ENCODE measurements at regions not wholly inside any gene's neighbourhood (a gene's known extent, or its start where the extent isn't known, plus 50 kb on each side); places are given as distances from the start of the nearest gene placed in this dataset.

- DNase-seq, result no peak
These were observed 133.2 kb upstream of the JAG1 start for GRCh38 chr20:10807013-10807412.

DNA sequence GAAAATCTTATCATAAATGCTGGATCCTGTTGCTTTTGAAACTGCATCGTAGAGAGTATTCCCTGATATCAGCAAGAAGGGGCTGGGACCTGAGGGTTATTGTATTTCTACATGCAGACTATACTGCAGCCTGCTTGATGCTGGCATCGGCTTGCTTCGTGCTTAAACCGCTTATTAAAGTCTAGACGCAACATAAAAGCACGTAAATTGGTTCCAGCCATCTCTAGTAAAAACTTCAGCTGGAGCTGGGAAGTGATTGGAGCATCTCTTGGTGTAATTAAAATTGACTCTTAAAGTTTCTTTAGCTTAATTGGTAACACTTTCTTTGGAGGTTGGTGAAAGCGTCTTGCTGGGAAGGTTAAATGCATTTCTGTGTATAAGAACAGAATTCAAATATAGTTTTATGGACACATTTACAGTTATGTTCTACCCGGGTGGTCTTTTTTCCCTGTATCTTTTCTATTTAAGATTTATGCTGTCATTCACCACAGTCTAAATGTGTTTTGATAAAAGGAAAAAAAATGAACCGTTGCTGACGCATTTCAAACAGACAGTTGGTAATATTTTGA is 139.0 kb upstream of the JAG1 start:
- no peak for DNase-seq

- no peak for DNase-seq
These were observed 149.8 kb upstream of the JAG1 start for GRCh38 chr20:10823585-10823984.

GRCh38 chr20:10824750-10825500 is 151.1 kb upstream of the JAG1 start:
- DNase-seq, result no peak

DNA sequence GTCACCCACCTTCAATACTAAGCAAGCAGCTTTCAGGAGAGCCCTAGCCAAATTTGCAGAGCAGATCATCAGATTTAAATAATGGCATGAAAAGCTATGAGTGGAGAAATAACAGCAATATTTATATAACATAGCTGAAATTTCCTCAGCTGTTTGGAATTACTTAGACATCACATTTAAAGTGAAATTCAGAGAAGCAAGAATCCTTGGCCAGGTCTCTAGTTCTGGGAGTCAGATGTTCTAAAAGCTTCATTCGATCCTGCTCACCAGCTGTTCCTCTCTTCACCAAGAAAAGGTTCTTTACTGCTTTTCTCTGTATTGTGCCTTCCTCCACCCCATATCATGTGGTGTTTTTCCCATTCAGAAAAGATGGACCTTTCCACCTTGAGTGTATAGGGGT is 152.3 kb upstream of the JAG1 start:
- DNase-seq, result no peak

GRCh38 chr20:10828180-10828579 is 154.4 kb upstream of the JAG1 start:
- DNase-seq, result no peak

DNA sequence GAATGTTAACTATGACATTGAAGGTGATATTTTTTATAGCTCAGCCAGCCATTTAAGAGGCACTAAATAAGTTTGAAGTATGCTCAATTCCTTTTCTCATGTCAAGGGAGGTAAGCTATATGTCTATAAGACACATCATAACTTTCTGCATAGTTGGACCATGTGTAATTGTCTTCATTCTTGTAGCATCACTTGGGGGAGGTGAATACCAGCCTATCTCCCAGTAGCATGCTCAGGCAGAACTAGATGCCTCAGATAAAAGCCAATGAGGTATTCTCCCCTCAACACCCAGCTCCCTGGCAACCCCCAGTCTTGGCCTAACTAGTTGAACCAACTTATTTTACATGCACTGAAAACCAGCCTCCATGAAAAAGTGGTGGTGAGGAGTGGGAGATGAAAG is 158.3 kb upstream of the JAG1 start:
- no peak for DNase-seq

DNA sequence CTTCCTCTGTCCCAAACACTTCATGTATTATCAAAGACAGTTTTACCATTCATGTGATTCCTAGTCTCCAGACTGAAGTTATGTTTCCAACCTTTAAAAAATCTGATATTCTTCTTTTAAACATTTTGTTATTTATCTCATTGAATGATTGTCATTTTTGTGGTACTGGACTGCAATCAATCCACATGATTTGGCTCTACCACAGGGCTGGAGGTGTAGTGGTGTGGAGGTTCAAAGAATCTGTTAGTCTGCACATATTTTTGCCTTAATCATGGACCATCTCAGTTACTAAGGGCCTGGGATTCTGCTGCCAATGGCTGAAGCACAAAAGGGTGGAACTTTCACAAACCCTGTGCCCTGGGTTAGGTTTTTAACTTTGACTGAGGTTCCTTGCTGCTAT is 164.1 kb upstream of the JAG1 start:
- DNase-seq, result no peak

GRCh38 chr20:10842116-10842515 is 168.3 kb upstream of the JAG1 start:
- DNase-seq, result no peak

GRCh38 chr20:10843146-10843711 is 169.4 kb upstream of the JAG1 start:
- DNase-seq, result no peak

GRCh38 chr20:10846766-10847165 is 173.0 kb upstream of the JAG1 start:
- DNase-seq, result no peak

DNA sequence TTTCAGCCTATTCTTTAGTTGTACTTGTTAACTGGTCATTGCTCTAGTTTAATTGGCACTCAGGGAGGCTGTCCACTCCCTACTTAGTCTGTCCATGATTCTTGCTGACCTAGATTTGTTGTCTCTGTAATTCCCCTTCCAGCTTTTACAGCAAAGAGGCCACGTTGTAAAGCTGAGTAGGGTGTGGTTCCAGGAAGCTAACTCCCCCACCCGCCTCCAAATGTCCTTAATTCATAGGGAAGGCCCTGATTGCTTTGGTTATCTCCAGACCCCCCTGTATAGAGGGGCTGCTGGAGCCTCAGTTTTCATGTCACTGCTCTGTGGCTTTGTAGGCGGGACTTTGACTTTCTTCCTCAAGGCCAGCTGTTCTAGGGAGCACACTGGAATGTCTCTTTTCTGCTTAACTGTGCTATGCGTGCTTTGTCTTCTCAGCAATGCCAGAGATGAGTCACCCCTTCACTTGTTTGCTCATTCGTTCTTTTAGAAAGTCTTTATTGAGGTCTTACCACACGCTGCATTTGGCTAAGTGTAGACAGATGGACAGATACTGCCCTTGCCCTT is 175.1 kb upstream of the JAG1 start:
- DNase-seq, result no peak

DNA sequence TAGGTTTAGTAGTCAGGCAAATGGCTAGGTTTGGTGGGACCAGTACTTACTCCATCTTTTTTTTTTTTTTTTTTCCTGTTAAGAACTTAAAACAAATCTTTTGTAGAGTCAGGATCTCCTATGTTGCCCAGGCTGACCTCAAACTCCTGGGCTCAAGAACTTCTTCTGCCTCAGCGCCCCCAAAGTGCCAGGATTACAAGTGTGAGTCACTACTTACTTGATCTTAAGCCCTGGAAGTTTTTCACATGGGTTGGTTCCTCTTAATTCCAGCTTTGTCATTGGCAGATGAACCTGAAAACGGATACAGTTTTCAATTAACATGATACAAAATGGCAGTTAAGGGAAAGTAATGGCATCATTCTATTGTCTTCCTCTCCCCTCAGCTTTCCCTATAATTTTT is 179.4 kb upstream of the JAG1 start:
- no peak for DNase-seq

DNA sequence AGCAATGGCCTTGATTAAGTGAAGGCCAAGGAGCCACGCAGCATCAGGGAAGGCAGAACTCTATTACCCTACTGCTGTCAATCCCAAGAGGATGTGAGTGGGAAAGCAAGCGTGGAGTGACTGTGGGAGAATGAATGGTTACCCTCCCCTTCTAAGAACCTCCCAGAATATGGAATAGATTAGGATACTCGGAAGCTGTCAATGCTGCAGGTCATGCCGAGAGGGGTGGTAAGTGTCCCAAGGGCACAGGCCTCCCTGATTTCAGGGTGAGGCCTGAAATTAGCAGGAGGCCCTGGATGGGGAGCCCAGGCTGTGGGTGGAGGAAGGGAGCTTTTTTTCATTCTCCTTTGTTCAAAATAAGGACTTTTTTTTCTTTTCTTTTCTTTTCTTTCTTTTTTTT is 179.9 kb upstream of the JAG1 start:
- DNase-seq, result no peak

DNA sequence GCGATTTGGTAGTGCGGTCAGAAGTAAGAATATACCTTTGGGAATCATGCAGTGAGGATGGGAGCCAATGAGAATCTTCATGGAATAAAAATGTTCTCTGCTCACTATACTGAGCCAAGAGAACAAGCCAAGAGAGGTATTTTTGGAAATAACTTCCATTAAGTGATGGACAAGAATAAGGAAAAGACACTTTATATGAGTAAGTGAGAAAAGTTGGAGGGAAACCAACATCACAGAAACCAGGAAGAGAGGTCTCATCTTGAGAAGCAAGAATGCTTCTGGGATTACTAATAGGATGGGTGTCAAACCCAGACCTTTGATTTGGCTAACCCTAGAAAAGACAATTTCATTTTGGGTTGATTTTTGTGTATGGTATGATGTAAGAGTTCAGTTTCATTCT is 181.2 kb upstream of the JAG1 start:
- no peak for DNase-seq

DNA sequence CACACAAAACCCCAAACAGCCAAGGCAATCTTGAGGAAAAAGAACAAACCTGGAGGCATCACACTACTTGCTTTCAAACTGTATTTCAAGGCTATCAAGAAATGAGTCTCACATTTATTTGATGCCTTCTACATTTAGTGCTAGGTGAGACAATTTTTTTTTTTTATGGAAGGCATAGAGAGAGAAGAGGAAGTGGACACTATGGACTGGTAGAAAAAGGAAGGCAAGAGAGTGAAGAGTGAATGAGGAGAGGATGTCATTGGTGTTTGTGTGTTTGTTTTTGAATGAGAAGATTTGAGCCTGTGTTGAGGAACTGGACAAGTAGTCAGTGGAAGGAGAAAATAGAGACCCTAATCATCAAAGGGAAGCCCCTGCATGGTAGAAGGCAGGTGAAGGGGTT is 182.0 kb upstream of the JAG1 start:
- DNase-seq, result no peak

- DNase-seq, result no peak
These were observed 182.6 kb upstream of the JAG1 start for GRCh38 chr20:10856237-10857015.

- no peak for DNase-seq
These were observed 183.7 kb upstream of the JAG1 start for GRCh38 chr20:10857352-10858070.

DNA sequence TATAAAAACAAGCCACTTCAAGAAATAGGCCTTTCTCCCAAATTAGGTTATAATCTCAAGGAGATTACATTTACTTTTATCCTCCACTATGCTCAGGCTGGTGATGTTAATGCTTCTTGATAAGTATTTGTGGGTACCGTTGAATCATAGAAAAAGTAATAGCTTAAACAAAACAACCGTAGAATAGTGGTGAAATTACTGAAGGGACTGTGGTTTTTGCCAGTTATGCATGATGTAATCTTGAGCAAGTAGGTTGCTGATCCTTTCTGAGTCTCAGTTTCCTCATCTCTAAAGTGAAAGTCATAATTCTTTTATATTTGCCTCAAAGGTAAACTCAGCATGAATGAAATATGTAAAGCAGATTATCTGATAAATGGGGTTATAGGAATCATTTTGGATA is 187.3 kb upstream of the JAG1 start:
- no peak for DNase-seq

DNA sequence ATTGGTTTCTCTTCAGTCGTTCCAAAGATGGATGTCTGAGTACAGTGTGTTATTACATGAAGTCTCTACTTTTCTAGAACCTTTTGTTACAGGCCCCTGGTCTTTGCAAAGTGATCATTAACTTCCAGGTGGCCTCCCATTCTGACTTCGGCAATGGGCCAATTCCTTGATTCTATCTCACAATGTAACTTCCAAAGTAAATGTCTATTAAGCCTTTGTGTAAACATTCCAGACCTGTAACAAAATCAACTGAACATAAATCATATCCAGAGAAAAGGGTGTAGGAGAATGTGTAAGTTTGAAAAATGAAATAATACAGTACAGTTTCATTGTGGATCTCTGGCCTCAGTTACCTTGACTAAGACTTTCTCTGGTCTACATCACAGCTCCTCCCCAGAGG is 187.8 kb upstream of the JAG1 start:
- no peak for DNase-seq

- DNase-seq, result no peak
These were observed 189.7 kb upstream of the JAG1 start for GRCh38 chr20:10863337-10864060.

GRCh38 chr20:10864076-10864672 is 190.4 kb upstream of the JAG1 start:
- DNase-seq, result no peak

Data from KG1 (cell line).